C4-2B (cell line): ENCODE measurements at regions not wholly inside any gene's neighbourhood (a gene's known extent, or its start where the extent isn't known, plus 50 kb on each side); places are given as distances from the start of the nearest gene placed in this dataset.

ENCODE experiments used
- ZFX ChIP-seq: fragments of 450-650 bp; IDR thresholded peaks from 2 replicates; pipeline ENCODE4 v1.6.1; 2017
- TF ChIP-seq, protein P1 (sequence below): fragments of 450-650 bp; conservative IDR thresholded peaks from 2 replicates; pipeline ENCODE4 v1.5.1; 2017; ENCODE audit warnings: mild to moderate bottlenecking

DNA sequence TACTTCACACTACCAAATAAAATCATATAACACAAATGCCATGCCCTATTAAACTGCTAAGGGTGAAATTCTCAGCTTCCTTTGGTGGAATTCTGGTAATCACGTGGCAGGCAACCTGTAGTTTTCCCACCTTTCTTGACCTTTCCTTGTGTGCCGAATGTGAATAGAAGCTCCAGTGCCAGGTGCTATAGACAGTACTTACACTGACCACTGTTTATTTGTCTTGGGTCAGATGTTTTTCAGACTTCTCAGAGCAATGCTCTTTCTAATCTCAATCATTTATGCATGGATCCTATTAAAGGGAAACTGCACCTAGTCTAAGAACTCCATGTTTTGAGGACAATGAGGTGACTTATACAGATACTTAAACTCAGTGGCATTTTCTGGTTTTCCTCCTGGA is 296.8 kb upstream of the DIAPH2 start:
- TF ChIP-seq, protein P1, sequence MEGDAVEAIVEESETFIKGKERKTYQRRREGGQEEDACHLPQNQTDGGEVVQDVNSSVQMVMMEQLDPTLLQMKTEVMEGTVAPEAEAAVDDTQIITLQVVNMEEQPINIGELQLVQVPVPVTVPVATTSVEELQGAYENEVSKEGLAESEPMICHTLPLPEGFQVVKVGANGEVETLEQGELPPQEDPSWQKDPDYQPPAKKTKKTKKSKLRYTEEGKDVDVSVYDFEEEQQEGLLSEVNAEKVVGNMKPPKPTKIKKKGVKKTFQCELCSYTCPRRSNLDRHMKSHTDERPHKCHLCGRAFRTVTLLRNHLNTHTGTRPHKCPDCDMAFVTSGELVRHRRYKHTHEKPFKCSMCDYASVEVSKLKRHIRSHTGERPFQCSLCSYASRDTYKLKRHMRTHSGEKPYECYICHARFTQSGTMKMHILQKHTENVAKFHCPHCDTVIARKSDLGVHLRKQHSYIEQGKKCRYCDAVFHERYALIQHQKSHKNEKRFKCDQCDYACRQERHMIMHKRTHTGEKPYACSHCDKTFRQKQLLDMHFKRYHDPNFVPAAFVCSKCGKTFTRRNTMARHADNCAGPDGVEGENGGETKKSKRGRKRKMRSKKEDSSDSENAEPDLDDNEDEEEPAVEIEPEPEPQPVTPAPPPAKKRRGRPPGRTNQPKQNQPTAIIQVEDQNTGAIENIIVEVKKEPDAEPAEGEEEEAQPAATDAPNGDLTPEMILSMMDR: no peak
- TF ChIP-seq ZFX: no peak
